Left lung (tissue), 4 donors: ENCODE measurements at regions not wholly inside any gene's neighbourhood (a gene's known extent, or its start where the extent isn't known, plus 50 kb on each side); places are given as distances from the start of the nearest gene placed in this dataset.

ENCODE experiments used
- ATAC-seq: fragments of 200-7000 bp; cut with Tn5 transposase; one replicate; pipeline ENCODE4 v1.9.1; 2020; ENCODE audit warnings: moderate library complexity
- DNase-seq, 4 donors: peaks; one replicate each; pipeline ENCODE4 v3.0.0-alpha.2; 2013 to 2020
- H3K27ac ChIP-seq, 2 donors: fragments of 200-600 bp; sonication (generic) in 1 of 2; one replicate each; pipeline versions ENCODE4 v1.5.0 to v1.8.0; 2020 to 2021
- H3K27me3 ChIP-seq, 2 donors: fragments of 200-600 bp; sonication (generic) in 1 of 2; one replicate each; pipeline versions ENCODE4 v1.5.0 to v1.8.0; 2020 to 2021
- H3K36me3 ChIP-seq, 2 donors: fragments of 200-600 bp; sonication (generic) in 1 of 2; one replicate each; pipeline versions ENCODE4 v1.5.0 to v1.8.0; 2020 to 2021
- H3K4me1 ChIP-seq, 2 donors: fragments of 200-600 bp; one replicate each; pipeline ENCODE4 v1.8.0; 2021
- H3K4me3 ChIP-seq, 2 donors: fragments of 200-600 bp; sonication (generic) in 1 of 2; one replicate each; pipeline versions ENCODE4 v1.5.0 to v1.8.0; 2020 to 2021; ENCODE audit warnings: mild to moderate bottlenecking in 1 of 2
- H3K9me3 ChIP-seq, 2 donors: fragments of 200-600 bp; sonication (generic) in 1 of 2; one replicate each; pipeline versions ENCODE4 v1.5.0 to v1.8.0; 2020 to 2021
- CTCF ChIP-seq, 2 donors: fragments of 200-600 bp; sonication (generic) in 1 of 2; IDR thresholded peaks; one replicate each; pipeline versions ENCODE4 v1.5.0 to v1.8.0; 2021; ENCODE audit warnings: antibody characterized with exemption in 2 of 2
- intact Hi-C, 2 donors: fragments of 100-400 bp; cut with DNase I; formaldehyde crosslinking; loops; one replicate each; pipeline versions ENCODE4 v1.11.2 to v1.14.2; 2022
- donor health status: DM: no; HTN: yes; CAD: no.
- donor health status: DM: no; HTN: no; CAD: no.

DNA sequence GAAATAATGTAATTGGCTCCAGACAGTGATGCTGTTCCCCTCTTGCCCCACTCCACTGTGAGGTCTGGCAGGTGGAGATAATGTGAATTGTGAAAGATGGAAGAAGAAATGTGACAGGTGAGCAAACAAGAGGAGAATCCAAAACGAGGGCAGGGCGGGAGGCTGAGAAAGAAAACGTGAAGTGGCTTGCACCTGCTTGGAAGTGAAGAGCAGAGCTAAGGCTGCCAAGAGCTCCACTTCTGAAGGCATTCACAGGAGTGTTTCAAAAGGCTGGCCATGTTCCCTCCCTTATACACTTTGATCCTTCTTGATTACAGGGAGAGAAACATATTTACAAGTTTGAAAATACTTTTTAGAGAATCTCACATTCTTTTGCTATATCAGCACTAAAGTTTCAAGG, 359.4 kb downstream of the EPHA7 start:
- ATAC-seq (peak; percentile 91), DNase-seq (peak in 2 of 4 donors; percentile 36 to 55)
- Histone ChIP-seq H3K9me3 (no peaks in the 10 kb centered on the region), H3K27ac (no peak overlapping the region), H3K4me1 (no peaks in the 10 kb centered on the region), H3K4me3 (no peak overlapping the region), H3K36me3 (no peaks in the 10 kb centered on the region), H3K27me3 (no peaks in the 10 kb centered on the region)
- no peak for TF ChIP-seq CTCF (IDR thresholded peaks at IDR 0.05)
- intact Hi-C loops: no loop called here

DNA sequence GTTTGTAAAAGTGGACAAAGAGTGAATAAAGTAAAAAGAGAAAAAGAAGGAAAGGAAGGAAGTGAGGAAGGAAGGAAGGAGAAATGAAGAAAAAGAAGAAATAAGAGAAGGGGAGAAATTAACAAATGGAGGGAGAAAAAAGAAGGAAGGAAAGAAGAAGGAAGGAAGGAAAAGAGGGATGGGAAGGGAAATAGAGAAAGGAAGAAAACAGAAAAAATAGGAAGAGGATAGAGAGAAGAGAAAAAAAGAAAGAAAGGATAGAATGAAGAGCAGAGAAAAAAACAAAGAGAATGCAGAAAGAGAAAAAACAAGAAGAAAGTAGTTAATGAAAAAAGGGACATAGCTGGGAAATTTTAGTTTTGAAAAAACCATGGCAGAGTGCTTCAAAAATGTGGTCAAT, 361.8 kb downstream of the EPHA7 start:
- Histone ChIP-seq H3K27ac (no peak overlapping the region), H3K9me3 (no peaks in the 10 kb centered on the region), H3K4me1 (no peaks in the 10 kb centered on the region), H3K27me3 (no peaks in the 10 kb centered on the region), H3K36me3 (no peaks in the 10 kb centered on the region), H3K4me3 (no peak overlapping the region)
- DNase-seq (no peak), ATAC-seq (no peak)
- no peak for TF ChIP-seq CTCF (IDR thresholded peaks at IDR 0.05)
- intact Hi-C loops: no loop called here

DNA sequence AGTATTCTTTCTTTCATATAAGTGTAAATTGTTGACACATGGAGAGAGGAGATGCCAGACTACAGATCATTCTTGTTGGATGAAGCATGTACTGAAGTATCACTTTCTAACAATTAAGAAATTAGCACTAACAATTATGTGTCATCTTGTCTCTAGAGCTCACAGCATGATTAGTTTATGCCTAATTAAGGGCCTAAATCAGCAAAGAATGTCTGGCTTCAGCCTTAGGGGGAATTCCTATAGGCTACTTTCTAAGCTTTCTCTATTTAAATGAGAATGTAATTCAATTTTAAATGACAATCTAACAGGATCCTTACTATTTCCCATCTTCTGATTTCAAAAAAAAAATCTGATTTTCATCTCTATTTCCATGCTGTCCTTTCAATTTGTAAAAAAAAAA, 371.0 kb downstream of the EPHA7 start:
- Histone ChIP-seq H3K9me3 (no peaks in the 10 kb centered on the region), H3K4me1 (no peaks in the 10 kb centered on the region), H3K4me3 (no peak overlapping the region), H3K27me3 (no peaks in the 10 kb centered on the region), H3K36me3 (no peaks in the 10 kb centered on the region), H3K27ac (no peak overlapping the region)
- intact Hi-C loops: no loop called here
- no peak for TF ChIP-seq CTCF (IDR thresholded peaks at IDR 0.05)
- no peak for DNase-seq
- no peak for ATAC-seq

DNA sequence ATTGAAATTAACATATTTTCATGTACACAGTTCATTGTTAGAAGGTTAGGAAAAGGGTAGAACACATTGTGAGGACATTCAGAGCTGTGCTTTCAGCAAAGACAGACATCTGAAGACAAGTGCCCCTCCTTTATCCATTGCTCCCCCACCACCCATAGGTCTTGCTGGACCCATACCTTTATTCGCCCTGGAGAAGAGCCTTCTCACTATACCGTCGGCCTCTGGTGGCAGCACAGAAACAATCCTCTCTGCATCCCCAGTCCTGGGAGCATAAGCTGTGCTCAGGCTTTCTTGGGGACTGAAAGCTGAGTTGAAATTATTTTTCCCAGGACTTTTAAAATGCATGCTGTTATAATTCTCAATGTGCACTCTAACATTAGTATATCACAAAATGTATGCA, 372.3 kb downstream of the EPHA7 start:
- Histone ChIP-seq H3K27me3 (no peaks in the 10 kb centered on the region), H3K9me3 (no peaks in the 10 kb centered on the region), H3K4me3 (no peak overlapping the region), H3K36me3 (no peaks in the 10 kb centered on the region), H3K4me1 (no peaks in the 10 kb centered on the region), H3K27ac (no peak overlapping the region)
- no peak for TF ChIP-seq CTCF (IDR thresholded peaks at IDR 0.05)
- ATAC-seq (no peak), DNase-seq (no peak)
- intact Hi-C loops: no loop called here

- no peaks in the 10 kb centered on the region for H3K36me3 ChIP-seq
- no peaks in the 10 kb centered on the region for H3K4me1 ChIP-seq
- H3K4me3 ChIP-seq: no peak overlapping the region
- no peak for DNase-seq
- TF ChIP-seq CTCF (IDR thresholded peaks at IDR 0.05): no peak
- ATAC-seq: no peak
- intact Hi-C loops: no loop called here
- H3K9me3 ChIP-seq: no peaks in the 10 kb centered on the region
- no peaks in the 10 kb centered on the region for H3K27me3 ChIP-seq
- no peak overlapping the region for H3K27ac ChIP-seq
These were observed 374.2 kb downstream of the EPHA7 start for GRCh38 chr6:93045156-93045555.
